Caco-2 (cell line): ENCODE measurements at regions not wholly inside any gene's neighbourhood (a gene's known extent, or its start where the extent isn't known, plus 50 kb on each side); places are given as distances from the start of the nearest gene placed in this dataset.

Experiments
- BruUV-seq: library from RNA; stranded (reverse); fragments of 400-500 nt; replicated peaks from 2 replicates; lab custom pipeline; 2021; lab: Mats Ljungman, UMichigan
- CTCF ChIA-PET: fragments of 300-600 bp; sonication (Branson Sonifier 250); formaldehyde crosslinking; loops from one replicate; lab custom pipeline; 2022; ENCODE audit warnings: antibody characterized with exemption; lab: Charles Lee
- POLR2A ChIA-PET: fragments of 300-600 bp; sonication (Branson Sonifier 250); formaldehyde crosslinking; loops from one replicate; lab custom pipeline; 2022; ENCODE audit warnings: antibody characterized with exemption; lab: Charles Lee
- DNase-seq, 2 experiments: peaks; one replicate each; pipeline versions ENCODE4 v3.0.0 to v3.0.0-alpha.2; 2020 to 2022
- H3K27me3 ChIP-seq: replicated peaks from 2 replicates; pipeline ENCODE4 v1.6.0; 2011; ENCODE audit warnings: low read length; ENCODE audit not compliant: control insufficient read depth, insufficient read depth
- H3K36me3 ChIP-seq: 2 replicates; pipeline ENCODE4 v1.5.1; 2011; ENCODE audit warnings: low read length; ENCODE audit not compliant: control insufficient read depth, insufficient read depth
- H3K4me1 ChIP-seq: fragments of 250-450 bp; sonication (Bioruptor Pico); 2 replicates; pipeline ENCODE4 v1.5.1; 2020; ENCODE audit warnings: mild to moderate bottlenecking
- H3K4me3 ChIP-seq: 2 replicates; pipeline ENCODE4 v1.5.1; 2011; ENCODE audit warnings: low read depth, mild to moderate bottlenecking, control low read depth, low read length
- H3K9me3 ChIP-seq: fragments of 250-450 bp; sonication (Bioruptor Pico); 2 replicates; pipeline ENCODE4 v1.5.1; 2020; ENCODE audit warnings: mild to moderate bottlenecking, moderate library complexity
- H3K27ac Mint-ChIP-seq: one replicate; pipeline ENCODE4 v1.8.0; 2022; ENCODE audit warnings: mixed read lengths; ENCODE audit not compliant: unreplicated experiment
- H3K27me3 Mint-ChIP-seq: one replicate; pipeline ENCODE4 v1.8.0; 2022; ENCODE audit warnings: mixed read lengths; ENCODE audit not compliant: insufficient read depth, unreplicated experiment
- H3K36me3 Mint-ChIP-seq: one replicate; pipeline ENCODE4 v1.8.0; 2022; ENCODE audit warnings: mild to moderate bottlenecking, mixed read lengths; ENCODE audit not compliant: insufficient read depth, unreplicated experiment
- H3K4me1 Mint-ChIP-seq: one replicate; pipeline ENCODE4 v1.8.0; 2022; ENCODE audit warnings: low read depth, mixed read lengths; ENCODE audit not compliant: unreplicated experiment
- H3K4me3 Mint-ChIP-seq: one replicate; pipeline ENCODE4 v1.8.0; 2022; ENCODE audit warnings: mild to moderate bottlenecking, moderate library complexity, mixed read lengths; ENCODE audit not compliant: unreplicated experiment
- H3K9me3 Mint-ChIP-seq: one replicate; pipeline ENCODE4 v1.8.0; 2022; ENCODE audit warnings: mixed read lengths; ENCODE audit not compliant: unreplicated experiment
- CTCF ChIP-seq, 2 experiments: fragments of 200-600 bp in 1 of 2; IDR thresholded peaks; 1 replicate in 1 of 2; 2 replicates in 1 of 2; pipeline versions ENCODE4 v1.5.1 to v1.8.0; 2011 to 2022; ENCODE audit warnings: antibody characterized with exemption in 1 of 2, control low read depth in 1 of 2, inconsistent platforms in 1 of 2, low read depth in 1 of 2, low read length in 1 of 2, mild to moderate bottlenecking in 1 of 2, moderate library complexity in 1 of 2; ENCODE audit not compliant: insufficient read depth in 1 of 2, severe bottlenecking in 1 of 2, unreplicated experiment in 1 of 2
- intact Hi-C: fragments of 100-400 bp; cut with micrococcal nuclease; formaldehyde crosslinking; loops from one replicate; pipeline ENCODE4 v1.10.0; 2022; ENCODE audit not compliant: unreplicated experiment

GRCh38 chr2:18503376-18504228, 56.9 kb downstream of the RDH14 start:
- peaks cover 4% of the 10 kb centered on the region; the same call in 1 of the 2 replicates for H3K4me1 ChIP-seq
- Mint-ChIP-seq H3K27ac (no peak overlapping the region), H3K27me3 (peaks cover 5% of the 10 kb centered on the region), H3K4me1 (peaks cover 7% of the 10 kb centered on the region), H3K9me3 (no peaks in the 10 kb centered on the region), H3K4me3 (no peak overlapping the region), H3K36me3 (no peaks in the 10 kb centered on the region)
- no peaks in the 10 kb centered on the region for H3K36me3 ChIP-seq
- H3K27me3 ChIP-seq: no peaks in the 10 kb centered on the region
- no peak for DNase-seq
- ChIA-PET CTCF (no interaction called here), POLR2A (no interaction called here)
- H3K4me3 ChIP-seq: no peak overlapping the region
- BruUV-seq: no TSS peak
- H3K9me3 ChIP-seq: no peaks in the 10 kb centered on the region
- no peak for TF ChIP-seq CTCF (IDR thresholded peaks at IDR 0.05; ENCODE audit: insufficient read depth in 1 of 2, low read depth in 1 of 2, low read length in 1 of 2, severe bottlenecking in 1 of 2, unreplicated experiment in 1 of 2)
- intact Hi-C loops: loop anchor here (5.0 kb wide), 1 partner anchor 66 kb away; no protein-coding TSS in a partner anchor

GRCh38 chr2:18502142-18502541, 58.3 kb downstream of the RDH14 start:
- no TSS peak for BruUV-seq
- Mint-ChIP-seq H3K27me3 (no peaks in the 10 kb centered on the region), H3K4me3 (no peak overlapping the region), H3K9me3 (no peaks in the 10 kb centered on the region), H3K4me1 (peaks cover 7% of the 10 kb centered on the region), H3K27ac (no peak overlapping the region), H3K36me3 (no peaks in the 10 kb centered on the region)
- no peak for TF ChIP-seq CTCF (IDR thresholded peaks at IDR 0.05; ENCODE audit: insufficient read depth in 1 of 2, low read depth in 1 of 2, low read length in 1 of 2, severe bottlenecking in 1 of 2, unreplicated experiment in 1 of 2)
- H3K9me3 ChIP-seq: no peaks in the 10 kb centered on the region
- H3K4me3 ChIP-seq: no peak overlapping the region
- H3K27me3 ChIP-seq: no peaks in the 10 kb centered on the region
- POLR2A ChIA-PET: no interaction called here
- no peak for DNase-seq
- peaks cover 11% of the 10 kb centered on the region for H3K4me1 ChIP-seq
- CTCF ChIA-PET: no interaction called here
- intact Hi-C loops: loop anchor here (5.0 kb wide), 1 partner anchor 65 kb away; no protein-coding TSS in a partner anchor
- no peaks in the 10 kb centered on the region for H3K36me3 ChIP-seq

DNA sequence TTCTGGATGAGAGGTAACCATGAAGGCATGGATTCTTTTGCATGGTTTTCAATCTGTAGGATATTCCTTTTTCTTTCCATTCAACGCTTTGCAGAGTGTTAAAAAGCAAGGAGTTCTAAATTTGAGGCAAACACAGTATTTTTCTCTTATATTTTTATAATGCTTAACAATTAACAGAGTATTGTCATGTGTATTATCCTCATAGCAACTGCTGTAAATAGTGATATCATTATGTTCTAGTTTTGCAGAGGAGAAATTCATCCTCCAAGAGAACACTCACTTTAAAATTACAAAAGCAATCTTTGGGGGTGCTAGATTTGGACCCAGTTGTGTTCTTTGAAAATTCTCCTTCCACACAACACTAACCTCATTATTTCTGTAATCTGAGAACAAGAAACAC, 58.7 kb downstream of the RDH14 start:
- Mint-ChIP-seq H3K27ac (no peak overlapping the region), H3K4me1 (peaks cover 7% of the 10 kb centered on the region), H3K9me3 (no peaks in the 10 kb centered on the region), H3K4me3 (no peak overlapping the region), H3K27me3 (no peaks in the 10 kb centered on the region), H3K36me3 (no peaks in the 10 kb centered on the region)
- Histone ChIP-seq H3K9me3 (no peaks in the 10 kb centered on the region), H3K27me3 (no peaks in the 10 kb centered on the region), H3K4me3 (no peak overlapping the region), H3K4me1 (peaks cover 11% of the 10 kb centered on the region), H3K36me3 (no peaks in the 10 kb centered on the region)
- no peak for DNase-seq
- ChIA-PET CTCF (no interaction called here), POLR2A (no interaction called here)
- no peak for TF ChIP-seq CTCF (IDR thresholded peaks at IDR 0.05; ENCODE audit: insufficient read depth in 1 of 2, low read depth in 1 of 2, low read length in 1 of 2, severe bottlenecking in 1 of 2, unreplicated experiment in 1 of 2)
- intact Hi-C loops: loop anchor here (5.0 kb wide), 1 partner anchor 64 kb away; no protein-coding TSS in a partner anchor
- BruUV-seq: no TSS peak
